Adipocyte (in vitro differentiated cells): ENCODE measurements at regions not wholly inside any gene's neighbourhood (a gene's known extent, or its start where the extent isn't known, plus 50 kb on each side); places are given as distances from the start of the nearest gene placed in this dataset.
"Not testable (repeated sequence)": the region's sequence is repeated elsewhere in the genome, so short reads cannot be mapped to it uniquely, and the experiment has no call there.

Experiments used
- DNase-seq: peaks from one replicate; pipeline ENCODE4 v3.0.0-alpha.2; 2015; ENCODE audit warnings: low read depth
- H3K27me3 ChIP-seq: replicated peaks from 2 replicates; pipeline ENCODE4 v1.7.0; 2013; ENCODE audit warnings: mild to moderate bottlenecking, low read length, moderate library complexity; ENCODE audit not compliant: control insufficient read depth, insufficient read depth
- H3K36me3 ChIP-seq: 2 replicates; pipeline ENCODE4 v1.7.0; 2013; ENCODE audit warnings: low read length, mild to moderate bottlenecking, moderate library complexity; ENCODE audit not compliant: control insufficient read depth, insufficient read depth, severe bottlenecking
- H3K4me1 ChIP-seq: 2 replicates; pipeline ENCODE4 v1.7.0; 2013; ENCODE audit warnings: mild to moderate bottlenecking, low read length, moderate library complexity; ENCODE audit not compliant: control insufficient read depth, insufficient read depth
- H3K4me3 ChIP-seq: 2 replicates; pipeline ENCODE4 v1.7.0; 2013; ENCODE audit warnings: mild to moderate bottlenecking, low read length, moderate library complexity
- H3K9ac ChIP-seq: 2 replicates; pipeline ENCODE4 v1.7.0; 2013; ENCODE audit warnings: mild to moderate bottlenecking, low read length, moderate library complexity
- H3K9me3 ChIP-seq: 2 replicates; pipeline ENCODE4 v1.7.0; 2013; ENCODE audit warnings: mild to moderate bottlenecking, low read length, moderate library complexity; ENCODE audit not compliant: control insufficient read depth

- Histone ChIP-seq H3K27me3 (peaks cover 18% of the 10 kb centered on the region), H3K36me3 (no peaks in the 10 kb centered on the region), H3K9ac (no peak overlapping the region), H3K4me3 (no peak overlapping the region), H3K4me1 (no peaks in the 10 kb centered on the region), H3K9me3 (no peaks in the 10 kb centered on the region)
- no peak for DNase-seq
These were observed 409.4 kb downstream of the REEP3 start for GRCh38 chr10:63930584-63930983.

DNA sequence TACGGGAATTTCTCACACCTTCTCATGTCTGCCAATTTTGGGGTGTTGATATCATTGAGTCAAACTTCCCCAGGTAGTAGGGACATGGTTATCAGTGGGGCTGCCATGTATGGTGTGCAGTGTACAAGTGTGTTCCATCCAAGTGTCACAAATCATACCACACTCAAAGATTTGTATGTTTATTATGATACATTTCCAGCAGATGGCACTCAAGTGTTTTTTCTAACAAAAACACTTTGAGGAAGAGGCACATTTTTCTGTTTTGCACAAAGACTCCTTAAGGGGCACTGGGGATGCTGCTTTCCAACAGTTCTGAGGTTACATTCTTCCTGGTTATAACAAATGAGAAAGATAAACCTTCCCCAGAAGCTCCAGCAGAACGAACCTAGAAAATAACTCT is 414.5 kb downstream of the REEP3 start:
- peak; percentile 12 for DNase-seq
- no peaks in the 10 kb centered on the region for H3K4me1 ChIP-seq
- H3K27me3 ChIP-seq = peaks cover 26% of the 10 kb centered on the region
- H3K4me3 ChIP-seq = no peak overlapping the region
- no peaks in the 10 kb centered on the region for H3K36me3 ChIP-seq
- no peaks in the 10 kb centered on the region for H3K9me3 ChIP-seq
- H3K9ac ChIP-seq = no peak overlapping the region

DNA sequence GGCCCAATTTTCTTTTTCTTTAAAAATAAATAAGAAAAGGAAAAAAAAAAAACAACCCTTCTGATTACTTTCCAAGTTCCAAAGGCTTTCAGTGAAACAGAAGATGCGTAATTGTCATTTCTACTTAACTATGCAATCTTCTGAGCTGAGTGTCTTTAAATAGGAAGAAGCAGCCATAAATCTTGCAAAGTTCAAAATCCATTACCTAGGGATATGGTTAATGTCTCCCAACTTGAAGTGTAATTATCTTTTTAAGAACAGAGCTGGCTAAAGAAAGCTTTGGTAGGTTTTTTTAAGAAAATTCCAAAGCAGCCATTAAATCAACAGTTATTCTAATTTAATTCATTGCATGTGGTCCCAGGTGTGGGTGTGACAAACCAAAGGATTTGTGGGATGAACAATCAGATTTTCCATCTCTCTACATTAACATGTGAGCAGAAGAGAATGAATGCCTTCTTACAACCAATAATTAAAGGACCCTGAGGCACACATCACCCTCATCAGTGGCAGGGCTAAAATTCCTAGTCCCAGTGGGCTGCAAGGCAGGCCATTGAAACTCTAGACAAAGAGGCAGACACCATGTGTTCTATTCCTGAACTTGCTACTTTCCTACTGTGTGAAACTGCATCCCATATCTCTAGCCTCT is 419.2 kb downstream of the REEP3 start:
- H3K9me3 ChIP-seq = no peaks in the 10 kb centered on the region
- no peaks in the 10 kb centered on the region for H3K4me1 ChIP-seq
- no peak overlapping the region for H3K9ac ChIP-seq
- H3K4me3 ChIP-seq = no peak overlapping the region
- H3K27me3 ChIP-seq = peaks cover 22% of the 10 kb centered on the region
- no peaks in the 10 kb centered on the region for H3K36me3 ChIP-seq
- DNase-seq = no peak

DNA sequence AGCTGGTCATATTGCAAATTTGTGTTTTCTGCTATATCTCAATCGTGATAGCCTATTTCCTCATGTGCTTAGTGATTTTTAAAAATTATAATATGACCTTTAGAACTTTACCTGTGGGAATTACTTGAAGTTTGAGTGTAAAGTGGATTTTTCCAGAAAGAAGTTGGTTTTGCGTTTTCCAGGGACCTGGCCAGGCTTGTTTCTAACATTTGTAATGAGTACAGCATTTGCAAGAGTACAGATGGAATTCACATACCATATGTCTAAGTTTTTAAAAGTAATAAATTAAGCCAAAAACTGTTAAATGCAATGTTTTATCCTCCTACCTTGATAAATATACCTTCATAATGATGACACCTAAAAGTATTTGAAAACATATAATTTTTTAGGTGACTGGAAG is 443.2 kb downstream of the REEP3 start:
- no peak for DNase-seq
- no peaks in the 10 kb centered on the region for H3K4me1 ChIP-seq

GRCh38 chr10:63965846-63966245 is 444.6 kb downstream of the REEP3 start:
- Histone ChIP-seq H3K9ac (no peak overlapping the region), H3K4me1 (no peaks in the 10 kb centered on the region)

More for the DNA sequence above, 443.2 kb downstream of the REEP3 start:
- no peaks in the 10 kb centered on the region for H3K36me3 ChIP-seq
- H3K4me3 ChIP-seq = no peak overlapping the region
- peaks cover 8% of the 10 kb centered on the region for H3K27me3 ChIP-seq
- H3K9ac ChIP-seq = no peak overlapping the region
- H3K9me3 ChIP-seq = peaks cover 8% of the 10 kb centered on the region

GRCh38 chr10:63972949-63973827 is 452.0 kb downstream of the REEP3 start:
- no peak for DNase-seq
- Histone ChIP-seq H3K9ac (no peak overlapping the region), H3K36me3 (no peaks in the 10 kb centered on the region), H3K27me3 (peaks cover 15% of the 10 kb centered on the region), H3K9me3 (peaks cover 8% of the 10 kb centered on the region), H3K4me1 (no peaks in the 10 kb centered on the region), H3K4me3 (no peak overlapping the region)

More at GRCh38 chr10:63965846-63966245, 444.6 kb downstream of the REEP3 start:
- Histone ChIP-seq H3K36me3 (no peaks in the 10 kb centered on the region), H3K9me3 (peaks cover 8% of the 10 kb centered on the region), H3K4me3 (no peak overlapping the region), H3K27me3 (peaks cover 8% of the 10 kb centered on the region)
- DNase-seq = no peak

DNA sequence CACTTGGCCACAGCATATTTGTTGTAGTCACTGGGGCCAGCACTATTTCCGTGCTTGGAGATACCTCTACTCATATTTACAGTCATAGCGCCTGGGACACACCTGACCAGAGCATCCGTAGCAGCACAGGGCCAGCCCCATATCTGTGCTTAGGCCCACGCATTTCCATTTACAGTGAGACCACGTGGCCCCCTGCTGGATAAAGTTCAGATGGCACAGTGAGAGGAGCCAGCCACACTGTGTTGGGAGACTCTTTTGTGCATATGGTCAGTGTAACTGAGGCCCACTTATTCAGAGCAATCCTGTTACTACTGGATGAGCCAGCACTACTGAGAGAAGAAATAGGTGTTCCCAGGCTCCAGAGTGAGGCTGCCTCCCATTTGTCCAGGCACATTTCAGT is 455.3 kb downstream of the REEP3 start:
- Histone ChIP-seq H3K9me3 (no peaks in the 10 kb centered on the region), H3K9ac (no peak overlapping the region), H3K4me1 (no peaks in the 10 kb centered on the region), H3K36me3 (no peaks in the 10 kb centered on the region), H3K4me3 (no peak overlapping the region), H3K27me3 (peaks cover 21% of the 10 kb centered on the region)
- peak; percentile 50 for DNase-seq

GRCh38 chr10:63977329-63977923 is 456.2 kb downstream of the REEP3 start:
- Histone ChIP-seq H3K27me3 (peaks cover 21% of the 10 kb centered on the region), H3K4me3 (no peak overlapping the region), H3K4me1 (no peaks in the 10 kb centered on the region), H3K9ac (no peak overlapping the region), H3K9me3 (no peaks in the 10 kb centered on the region), H3K36me3 (no peaks in the 10 kb centered on the region)
- peak; percentile 45 for DNase-seq

- not testable (repeated sequence) for H3K4me3 ChIP-seq, DNase-seq, H3K9ac ChIP-seq, H3K27me3 ChIP-seq, H3K36me3 ChIP-seq, H3K9me3 ChIP-seq, H3K4me1 ChIP-seq
These were observed 459.7 kb downstream of the REEP3 start for GRCh38 chr10:63980870-63981269.

- H3K9me3 ChIP-seq, H3K27me3 ChIP-seq, H3K9ac ChIP-seq: not testable (repeated sequence)
These were observed 462.9 kb downstream of the REEP3 start for GRCh38 chr10:63984061-63984460.

DNA sequence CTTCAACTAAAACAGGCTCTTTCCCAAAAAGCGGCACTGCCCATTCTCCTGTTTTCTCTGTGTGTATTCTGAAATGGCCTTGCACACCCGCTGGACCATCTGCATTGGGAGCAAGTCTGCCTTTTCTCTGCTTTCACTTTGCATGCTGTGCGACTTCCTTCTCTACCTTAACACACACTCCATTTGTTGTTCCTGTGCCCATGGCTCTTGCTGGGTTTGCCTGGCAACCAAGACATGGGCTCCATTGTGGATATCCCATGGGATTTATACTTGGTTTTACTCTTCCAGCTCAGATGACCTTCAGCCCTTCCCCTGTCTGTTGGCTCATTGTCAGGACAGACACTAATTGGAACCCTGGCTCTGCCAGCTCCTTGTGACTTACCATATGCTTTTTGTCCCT is 465.3 kb downstream of the REEP3 start:
- Histone ChIP-seq H3K4me3 (no peak overlapping the region), H3K9me3 (peaks cover 15% of the 10 kb centered on the region), H3K27me3 (no peaks in the 10 kb centered on the region)

More at GRCh38 chr10:63984061-63984460, 462.9 kb downstream of the REEP3 start:
- H3K36me3 ChIP-seq, H3K4me3 ChIP-seq, DNase-seq, H3K4me1 ChIP-seq: not testable (repeated sequence)

More for the DNA sequence above, 465.3 kb downstream of the REEP3 start:
- Histone ChIP-seq H3K9ac (no peak overlapping the region), H3K4me1 (no peaks in the 10 kb centered on the region), H3K36me3 (no peaks in the 10 kb centered on the region)
- DNase-seq = no peak
